B cell (primary cell): ENCODE measurements at regions not wholly inside any gene's neighbourhood (a gene's known extent, or its start where the extent isn't known, plus 50 kb on each side); places are given as distances from the start of the nearest gene placed in this dataset.

ENCODE experiments used
- ATAC-seq: fragments of 200-7000 bp; cut with Tn5 transposase; one replicate; pipeline ENCODE4 v1.10.0; 2021; ENCODE audit warnings: low read depth, mild to moderate bottlenecking, moderate number of reproducible peaks, moderate library complexity
- CTCF ChIA-PET: fragments of 350-600 bp; sonication (Branson Sonifier 250); formaldehyde crosslinking; loops from one replicate; lab custom pipeline; 2021; ENCODE audit warnings: antibody characterized with exemption, inconsistent platforms; lab: Charles Lee
- POLR2A ChIA-PET: fragments of 350-600 bp; sonication (Branson Sonifier 250); formaldehyde crosslinking; loops from one replicate; lab custom pipeline; 2021; ENCODE audit warnings: antibody characterized with exemption; lab: Charles Lee
- DNase-seq: peaks from one replicate; pipeline ENCODE4 v3.0.0; 2013
- H2AFZ ChIP-seq: 2 replicates; pipeline ENCODE4 v1.6.1; 2012; ENCODE audit warnings: mild to moderate bottlenecking, low read depth, low read length; ENCODE audit not compliant: insufficient read depth, poor library complexity, severe bottlenecking
- H3K27ac ChIP-seq, 2 donors: 1 replicate in 1 of 2; 2 replicates in 1 of 2; pipeline ENCODE4 v1.5.1; 2012 to 2013; ENCODE audit warnings: low read length in 2 of 2, mild to moderate bottlenecking in 2 of 2, moderate library complexity in 1 of 2
- H3K27me3 ChIP-seq, 4 experiments: fragments of 200-600 bp in 1 of 4; sonication (generic) in 1 of 4; replicated peaks in 1 of 4; 1 replicate in 2 of 4; 2 replicates in 2 of 4; pipeline versions ENCODE4 v1.6.1 to v1.7.0; 2013 to 2016; ENCODE audit warnings: low read length in 3 of 4, mild to moderate bottlenecking in 2 of 4, mixed read lengths in 1 of 4, moderate library complexity in 1 of 4; ENCODE audit not compliant: insufficient read depth in 4 of 4, control insufficient read depth in 3 of 4; ENCODE audit errors: control extremely low read depth in 1 of 4
- H3K36me3 ChIP-seq, 2 experiments: replicated peaks in 1 of 2; 1 replicate in 1 of 2; 2 replicates in 1 of 2; pipeline versions ENCODE4 v1.6.1 to v1.7.1; 2013; ENCODE audit warnings: low read length in 1 of 2; ENCODE audit not compliant: insufficient read depth in 2 of 2, control insufficient read depth in 1 of 2; ENCODE audit errors: control extremely low read depth in 1 of 2, extremely low read depth in 1 of 2
- H3K4me1 ChIP-seq, 2 donors: fragments of 200-600 bp in 1 of 2; sonication (generic) in 1 of 2; 1 replicate in 1 of 2; 2 replicates in 1 of 2; pipeline versions ENCODE4 v1.5.1 to v1.6.1; 2013 to 2017; ENCODE audit warnings: low read length in 2 of 2; ENCODE audit not compliant: control insufficient read depth in 2 of 2, insufficient read depth in 2 of 2
- H3K4me2 ChIP-seq: replicated peaks from 2 replicates; pipeline ENCODE3; 2012; ENCODE audit warnings: mild to moderate bottlenecking, low read depth, low read length; ENCODE audit not compliant: poor library complexity, severe bottlenecking
- H3K4me3 ChIP-seq, 5 experiments: fragments of 200-600 bp in 1 of 5; sonication (generic) in 1 of 5; 1 replicate in 3 of 5; 2 replicates in 2 of 5; pipeline versions ENCODE4 v1.5.1 to v1.7.0; 2011 to 2016; ENCODE audit warnings: low read length in 4 of 5, mild to moderate bottlenecking in 4 of 5, low read depth in 2 of 5, control low read depth in 1 of 5, moderate library complexity in 1 of 5; ENCODE audit not compliant: insufficient read depth in 1 of 5; ENCODE audit errors: control extremely low read depth in 1 of 5, extremely low read depth in 1 of 5
- H3K79me2 ChIP-seq: fragments of 200-600 bp; sonication (generic); one replicate; pipeline ENCODE4 v1.6.0; 2016; ENCODE audit warnings: low read length; ENCODE audit not compliant: control insufficient read depth, insufficient read depth
- H3K9ac ChIP-seq: fragments of 200-600 bp; sonication (generic); 2 replicates; pipeline ENCODE4 v1.6.1; 2017; ENCODE audit warnings: mild to moderate bottlenecking, low read length, moderate library complexity
- H3K9me3 ChIP-seq, 3 donors: one replicate each; pipeline versions ENCODE4 v1.6.1 to v1.7.1; 2013; ENCODE audit warnings: low read length in 2 of 3; ENCODE audit not compliant: control insufficient read depth in 2 of 3, insufficient read depth in 1 of 3; ENCODE audit errors: control extremely low read depth in 1 of 3
- H4K20me1 ChIP-seq: 2 replicates; pipeline ENCODE4 v1.6.0; 2012; ENCODE audit warnings: mild to moderate bottlenecking, low read length; ENCODE audit not compliant: insufficient read depth, control insufficient read depth, poor library complexity, severe bottlenecking
- H3K27ac Mint-ChIP-seq: one replicate; pipeline ENCODE4 v1.8.0; 2021; ENCODE audit warnings: mixed read lengths
- H3K27me3 Mint-ChIP-seq: one replicate; pipeline ENCODE4 v1.8.0; 2021; ENCODE audit warnings: mixed read lengths
- H3K4me1 Mint-ChIP-seq: one replicate; pipeline ENCODE4 v1.8.0; 2021; ENCODE audit warnings: mixed read lengths
- H3K4me3 Mint-ChIP-seq: one replicate; pipeline ENCODE4 v1.8.0; 2021; ENCODE audit warnings: mixed read lengths
- H3K9me3 Mint-ChIP-seq: one replicate; pipeline ENCODE4 v1.8.0; 2022; ENCODE audit warnings: mixed read lengths; ENCODE audit not compliant: insufficient read depth
- EZH2 ChIP-seq: IDR thresholded peaks from 2 replicates; pipeline ENCODE4 v1.6.1; 2012; ENCODE audit warnings: borderline replicate concordance, low read depth, mild to moderate bottlenecking, moderate library complexity, low read length; ENCODE audit not compliant: insufficient read depth, poor library complexity, severe bottlenecking
- WGBS: methylation state at CpG from one replicate; pipeline ENCODE4 v1.1.5; 2013; ENCODE audit warnings: missing lambda C conversion rate; ENCODE audit not compliant: insufficient coverage; 5-methylcytosine and 5-hydroxymethylcytosine counted together
- intact Hi-C: fragments of 100-400 bp; cut with micrococcal nuclease; formaldehyde crosslinking; loops from one replicate; pipeline ENCODE4 v1.10.0; 2022
- TF ChIP-seq, protein P1 (sequence below): fragments of 200-600 bp; IDR thresholded peaks from one replicate; pipeline ENCODE4 v1.8.0; 2022; ENCODE audit warnings: antibody characterized with exemption, mild to moderate bottlenecking

DNA sequence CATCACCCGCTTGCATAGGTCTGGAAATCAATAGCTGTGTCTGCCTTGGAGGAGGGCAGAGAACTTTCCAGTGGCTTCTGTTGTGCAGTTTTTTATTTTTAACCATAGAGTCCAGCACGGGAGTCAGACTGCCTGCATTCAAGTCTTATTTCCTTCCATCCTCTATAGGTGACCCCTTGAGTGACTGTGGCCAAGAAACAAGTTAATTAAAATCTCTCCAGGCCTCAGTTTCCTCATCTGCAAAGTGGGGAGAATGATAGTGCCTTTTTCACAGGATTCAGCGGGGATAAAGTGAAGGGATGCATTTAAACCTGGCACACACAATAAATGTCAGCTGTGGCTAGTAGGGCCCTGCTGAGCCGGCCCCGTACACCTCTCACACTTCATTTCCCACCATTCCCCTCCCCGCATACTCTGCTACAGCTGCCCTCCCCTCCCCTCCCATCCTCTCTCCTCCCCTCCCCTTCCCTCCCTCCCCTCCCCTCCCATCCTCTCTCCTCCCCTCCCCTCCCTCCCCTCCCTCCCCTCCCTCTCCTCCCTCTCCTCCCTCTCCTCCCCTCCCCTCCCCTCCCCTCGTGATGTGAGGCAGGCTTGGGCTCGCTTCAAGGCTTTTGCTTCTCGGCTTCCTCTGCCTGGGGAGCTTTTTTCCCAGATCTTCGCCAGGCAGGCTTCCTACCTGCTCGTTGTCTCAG lies 150.5 kb downstream of the TFAP2C start:
- H3K27ac ChIP-seq = no peak overlapping the region
- H3K79me2 ChIP-seq = no peaks in the 10 kb centered on the region
- no peaks in the 10 kb centered on the region for H4K20me1 ChIP-seq
- Mint-ChIP-seq H3K27me3 (peaks cover 7% of the 10 kb centered on the region), H3K27ac (no peak overlapping the region), H3K9me3 (no peaks in the 10 kb centered on the region), H3K4me3 (no peak overlapping the region), H3K4me1 (no peaks in the 10 kb centered on the region)
- ChIA-PET CTCF (no interaction called here), POLR2A (no interaction called here)
- no peak overlapping the region for H3K9ac ChIP-seq
- no peak overlapping the region for H2AFZ ChIP-seq
- no peak for DNase-seq
- ATAC-seq = no peak
- intact Hi-C loops = no loop called here
- 100% methylated on average over 1 of the region's 11 CpGs for WGBS
- H3K4me1 ChIP-seq = no peaks in the 10 kb centered on the region
- H3K27me3 ChIP-seq = no peaks in the 10 kb centered on the region
- no peak for TF ChIP-seq EZH2
- TF ChIP-seq, protein P1, sequence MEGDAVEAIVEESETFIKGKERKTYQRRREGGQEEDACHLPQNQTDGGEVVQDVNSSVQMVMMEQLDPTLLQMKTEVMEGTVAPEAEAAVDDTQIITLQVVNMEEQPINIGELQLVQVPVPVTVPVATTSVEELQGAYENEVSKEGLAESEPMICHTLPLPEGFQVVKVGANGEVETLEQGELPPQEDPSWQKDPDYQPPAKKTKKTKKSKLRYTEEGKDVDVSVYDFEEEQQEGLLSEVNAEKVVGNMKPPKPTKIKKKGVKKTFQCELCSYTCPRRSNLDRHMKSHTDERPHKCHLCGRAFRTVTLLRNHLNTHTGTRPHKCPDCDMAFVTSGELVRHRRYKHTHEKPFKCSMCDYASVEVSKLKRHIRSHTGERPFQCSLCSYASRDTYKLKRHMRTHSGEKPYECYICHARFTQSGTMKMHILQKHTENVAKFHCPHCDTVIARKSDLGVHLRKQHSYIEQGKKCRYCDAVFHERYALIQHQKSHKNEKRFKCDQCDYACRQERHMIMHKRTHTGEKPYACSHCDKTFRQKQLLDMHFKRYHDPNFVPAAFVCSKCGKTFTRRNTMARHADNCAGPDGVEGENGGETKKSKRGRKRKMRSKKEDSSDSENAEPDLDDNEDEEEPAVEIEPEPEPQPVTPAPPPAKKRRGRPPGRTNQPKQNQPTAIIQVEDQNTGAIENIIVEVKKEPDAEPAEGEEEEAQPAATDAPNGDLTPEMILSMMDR = no peak
- H3K4me3 ChIP-seq = no peak overlapping the region
- no peak overlapping the region for H3K4me2 ChIP-seq
- no peaks in the 10 kb centered on the region for H3K36me3 ChIP-seq
- no peaks in the 10 kb centered on the region for H3K9me3 ChIP-seq

DNA sequence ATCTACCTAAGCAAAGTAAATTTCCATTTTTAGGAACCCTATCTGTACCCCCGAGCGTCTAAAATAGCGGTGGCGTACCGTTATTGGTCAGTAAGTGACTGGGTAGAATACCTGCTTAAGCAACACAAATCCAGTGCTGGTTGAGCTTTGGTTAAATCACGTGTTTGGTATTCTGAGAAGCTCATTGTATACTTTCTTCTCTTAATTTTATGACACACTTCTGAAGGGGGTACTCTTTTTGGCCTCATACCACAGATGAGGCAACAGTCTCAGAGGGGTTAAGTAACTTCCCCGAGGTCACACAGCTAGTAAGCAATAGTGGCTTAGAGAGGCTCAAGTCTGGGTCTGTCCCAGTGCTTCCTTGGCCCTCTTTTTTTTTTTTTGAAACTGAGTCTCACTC lies 151.2 kb downstream of the TFAP2C start:
- Histone ChIP-seq H3K4me1 (no peaks in the 10 kb centered on the region), H3K4me3 (no peak overlapping the region), H3K9me3 (no peaks in the 10 kb centered on the region), H3K27me3 (no peaks in the 10 kb centered on the region), H3K9ac (no peak overlapping the region), H3K36me3 (no peaks in the 10 kb centered on the region), H3K4me2 (no peak overlapping the region), H3K79me2 (no peaks in the 10 kb centered on the region), H3K27ac (no peak overlapping the region), H4K20me1 (no peaks in the 10 kb centered on the region), H2AFZ (no peak overlapping the region)
- H3K27ac Mint-ChIP-seq = no peak overlapping the region
- ChIA-PET CTCF (no interaction called here), POLR2A (no interaction called here)
- DNase-seq (no peak), ATAC-seq (no peak)
- peaks cover 7% of the 10 kb centered on the region for H3K27me3 Mint-ChIP-seq
- H3K4me1 Mint-ChIP-seq = no peaks in the 10 kb centered on the region
- intact Hi-C loops = no loop called here
- H3K9me3 Mint-ChIP-seq = no peaks in the 10 kb centered on the region
- H3K4me3 Mint-ChIP-seq = no peak overlapping the region
- 89% methylated on average over 1 of the region's 7 CpGs for WGBS
- TF ChIP-seq, protein P1 = no peak
- TF ChIP-seq EZH2 = no peak
